SK-N-SH treated with all-trans-retinoic acid at 6 μM for 48 hours (cell line): ENCODE measurements at regions not wholly inside any gene's neighbourhood (a gene's known extent, or its start where the extent isn't known, plus 50 kb on each side); places are given as distances from the start of the nearest gene placed in this dataset.

Source experiments
- BACH2 ChIP-seq: fragments of 250-450 bp; sonication (Bioruptor Pico); IDR thresholded peaks from 2 replicates; pipeline ENCODE4 v1.9.0; 2021; ENCODE audit warnings: mild to moderate bottlenecking, borderline replicate concordance
- POU6F1 ChIP-seq: fragments of 250-450 bp; sonication (Bioruptor Pico); IDR thresholded peaks from 2 replicates; pipeline ENCODE4 v1.8.0; 2021; ENCODE audit warnings: low read depth, mild to moderate bottlenecking, moderate library complexity, borderline replicate concordance
- PPARA ChIP-seq: fragments of 250-450 bp; sonication (Bioruptor Pico); IDR thresholded peaks from 2 replicates; pipeline ENCODE4 v1.5.0; 2020; ENCODE audit warnings: mild to moderate bottlenecking, borderline replicate concordance
- TSHZ2 ChIP-seq: fragments of 250-450 bp; sonication (Bioruptor Pico); IDR thresholded peaks from 2 replicates; pipeline ENCODE4 v1.5.0; 2020; ENCODE audit warnings: mild to moderate bottlenecking, moderate library complexity
- ZNF565 ChIP-seq: fragments of 450-650 bp; formaldehyde crosslinking; conservative IDR thresholded peaks from 2 replicates; pipeline ENCODE4 v1.5.0; 2020; ENCODE audit warnings: low read depth, mild to moderate bottlenecking, moderate library complexity
- TF ChIP-seq, protein P1 (sequence below): fragments of 250-450 bp; sonication (Bioruptor Pico); IDR thresholded peaks from 2 replicates; pipeline ENCODE4 v1.8.0; 2020; ENCODE audit warnings: mild to moderate bottlenecking, moderate library complexity, borderline replicate concordance

DNA sequence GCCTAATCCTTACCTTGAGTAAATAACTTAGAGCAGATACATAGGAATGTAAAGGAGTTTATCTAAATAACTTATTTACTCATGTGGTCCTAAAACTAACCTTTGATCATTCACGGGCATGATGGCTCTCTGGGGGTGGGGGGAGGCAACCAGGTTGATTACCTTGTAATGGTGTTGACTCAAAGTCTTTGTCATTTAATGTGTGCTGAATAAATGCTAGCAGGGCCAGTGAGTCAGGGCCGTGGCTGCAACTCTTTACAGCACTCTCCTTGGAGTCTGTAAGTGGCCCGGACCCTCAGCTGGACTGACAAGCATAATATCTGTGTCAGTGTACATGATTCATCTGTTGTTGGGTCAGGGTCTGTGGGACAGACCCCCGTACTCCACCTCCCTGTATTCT is 203.0 kb downstream of the EPM2A start:
- TF ChIP-seq TSHZ2 (CRISPR knock-in tag) (no peak), ZNF565 (no peak), BACH2 (no peak), PPARA (CRISPR knock-in tag) (no peak), POU6F1 (CRISPR knock-in tag) (no peak)
- TF ChIP-seq, protein P1, sequence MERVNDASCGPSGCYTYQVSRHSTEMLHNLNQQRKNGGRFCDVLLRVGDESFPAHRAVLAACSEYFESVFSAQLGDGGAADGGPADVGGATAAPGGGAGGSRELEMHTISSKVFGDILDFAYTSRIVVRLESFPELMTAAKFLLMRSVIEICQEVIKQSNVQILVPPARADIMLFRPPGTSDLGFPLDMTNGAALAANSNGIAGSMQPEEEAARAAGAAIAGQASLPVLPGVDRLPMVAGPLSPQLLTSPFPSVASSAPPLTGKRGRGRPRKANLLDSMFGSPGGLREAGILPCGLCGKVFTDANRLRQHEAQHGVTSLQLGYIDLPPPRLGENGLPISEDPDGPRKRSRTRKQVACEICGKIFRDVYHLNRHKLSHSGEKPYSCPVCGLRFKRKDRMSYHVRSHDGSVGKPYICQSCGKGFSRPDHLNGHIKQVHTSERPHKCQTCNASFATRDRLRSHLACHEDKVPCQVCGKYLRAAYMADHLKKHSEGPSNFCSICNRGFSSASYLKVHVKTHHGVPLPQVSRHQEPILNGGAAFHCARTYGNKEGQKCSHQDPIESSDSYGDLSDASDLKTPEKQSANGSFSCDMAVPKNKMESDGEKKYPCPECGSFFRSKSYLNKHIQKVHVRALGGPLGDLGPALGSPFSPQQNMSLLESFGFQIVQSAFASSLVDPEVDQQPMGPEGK (CRISPR knock-in tag) = no peak
